Body of pancreas (tissue), 4 donors: ENCODE measurements at regions not wholly inside any gene's neighbourhood (a gene's known extent, or its start where the extent isn't known, plus 50 kb on each side); places are given as distances from the start of the nearest gene placed in this dataset.
"Not testable (repeated sequence)": the region's sequence is repeated elsewhere in the genome, so short reads cannot be mapped to it uniquely, and the experiment has no call there.

Experiments
- POLR2A ChIP-seq, 3 donors: fragments of 450-650 bp; IDR thresholded peaks; one replicate each; pipeline ENCODE4 v1.6.1; 2016; ENCODE audit warnings: antibody characterized with exemption in 3 of 3, mild to moderate bottlenecking in 2 of 3
- TF ChIP-seq, protein P1 (sequence below), 7 experiments: fragments of 450-650 bp in 4 of 7; fragments of 200-600 bp in 3 of 7; sonication (generic) in 3 of 7; IDR thresholded peaks; one replicate each; pipeline ENCODE4 v1.5.1; 2016 to 2019; ENCODE audit warnings: antibody characterized with exemption in 7 of 7

DNA sequence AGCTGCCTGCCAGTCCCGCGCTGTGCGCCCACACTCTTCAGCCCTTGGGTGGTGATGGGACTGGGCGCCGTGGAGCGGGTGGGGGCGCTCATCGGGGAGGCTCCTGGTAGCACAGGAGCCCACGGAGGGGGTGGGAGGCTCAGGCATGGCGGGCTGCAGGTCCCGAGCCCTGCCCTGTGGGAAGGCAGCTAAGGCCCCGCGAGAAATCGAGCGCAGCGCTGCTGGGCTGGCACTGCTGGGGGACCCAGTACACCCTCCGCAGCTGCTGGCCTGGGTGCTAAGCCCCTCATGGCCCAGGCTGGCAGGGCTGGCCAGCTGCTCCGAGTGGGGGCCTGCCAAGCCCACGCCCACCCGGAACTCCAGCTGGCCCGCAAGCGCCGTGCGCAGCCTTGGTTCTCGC, 403.7 kb upstream of the NUDT12 start:
- TF ChIP-seq POLR2A (IDR thresholded peaks at IDR 0.05): not testable (repeated sequence)
- TF ChIP-seq, protein P1, sequence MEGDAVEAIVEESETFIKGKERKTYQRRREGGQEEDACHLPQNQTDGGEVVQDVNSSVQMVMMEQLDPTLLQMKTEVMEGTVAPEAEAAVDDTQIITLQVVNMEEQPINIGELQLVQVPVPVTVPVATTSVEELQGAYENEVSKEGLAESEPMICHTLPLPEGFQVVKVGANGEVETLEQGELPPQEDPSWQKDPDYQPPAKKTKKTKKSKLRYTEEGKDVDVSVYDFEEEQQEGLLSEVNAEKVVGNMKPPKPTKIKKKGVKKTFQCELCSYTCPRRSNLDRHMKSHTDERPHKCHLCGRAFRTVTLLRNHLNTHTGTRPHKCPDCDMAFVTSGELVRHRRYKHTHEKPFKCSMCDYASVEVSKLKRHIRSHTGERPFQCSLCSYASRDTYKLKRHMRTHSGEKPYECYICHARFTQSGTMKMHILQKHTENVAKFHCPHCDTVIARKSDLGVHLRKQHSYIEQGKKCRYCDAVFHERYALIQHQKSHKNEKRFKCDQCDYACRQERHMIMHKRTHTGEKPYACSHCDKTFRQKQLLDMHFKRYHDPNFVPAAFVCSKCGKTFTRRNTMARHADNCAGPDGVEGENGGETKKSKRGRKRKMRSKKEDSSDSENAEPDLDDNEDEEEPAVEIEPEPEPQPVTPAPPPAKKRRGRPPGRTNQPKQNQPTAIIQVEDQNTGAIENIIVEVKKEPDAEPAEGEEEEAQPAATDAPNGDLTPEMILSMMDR (IDR thresholded peaks at IDR 0.05): not testable (repeated sequence)
